HepG2 (cell line): ENCODE measurements at regions not wholly inside any gene's neighbourhood (a gene's known extent, or its start where the extent isn't known, plus 50 kb on each side); places are given as distances from the start of the nearest gene placed in this dataset.

ENCODE experiments used
- ATAC-seq: fragments of 200-7000 bp; cut with Tn5 transposase; 3 replicates; pipeline ENCODE4 v1.9.1; 2020; ENCODE audit warnings: mild to moderate bottlenecking, moderate library complexity
- BruUV-seq: library from RNA; stranded (reverse); fragments of 400-500 nt; replicated peaks from 2 replicates; lab custom pipeline; 2021; lab: Mats Ljungman, UMichigan
- CTCF ChIA-PET: fragments of 300-600 bp; formaldehyde crosslinking; extraction: SDS; loops from one replicate; lab custom pipeline; 2021; ENCODE audit warnings: low total read pairs, inconsistent platforms, low intra/inter-chr PET ratio; lab: Yijun Ruan, JAX
- POLR2A ChIA-PET: fragments of 350-600 bp; sonication (Branson Sonifier 250); formaldehyde crosslinking; loops from one replicate; lab custom pipeline; 2020; ENCODE audit warnings: antibody characterized with exemption, inconsistent platforms; lab: Yijun Ruan, JAX
- DNase-seq: peaks from one replicate; pipeline ENCODE4 v3.0.0-alpha.2; 2015; ENCODE audit warnings: low spot score
- FAIRE-seq: peaks from 3 replicates; lab custom pipeline; 2011; peaks lifted over from hg19 to GRCh38; lab: Jason Lieb, UNC
- H2AFZ ChIP-seq: one replicate; pipeline ENCODE4 v1.6.1; 2011; ENCODE audit warnings: low read length, inconsistent platforms
- H3K27ac ChIP-seq: fragments of 300-600 bp; 3 replicates; pipeline ENCODE4 v1.8.0; 2011; ENCODE audit warnings: mixed run types, mild to moderate bottlenecking, mixed read lengths, low read length, inconsistent platforms; ENCODE audit not compliant: insufficient read depth; ENCODE audit errors: extremely low read length
- H3K27me3 ChIP-seq, 2 experiments: fragments of 200-600 bp in 1 of 2; 2 replicates in 1 of 2; 3 replicates in 1 of 2; pipeline versions ENCODE4 v1.6.0 to v1.8.0; 2011; ENCODE audit warnings: low read length in 2 of 2, mild to moderate bottlenecking in 2 of 2, moderate library complexity in 2 of 2, inconsistent platforms in 1 of 2; ENCODE audit not compliant: insufficient read depth in 2 of 2, control insufficient read depth in 1 of 2
- H3K36me3 ChIP-seq, 2 experiments: fragments of 200-600 bp in 1 of 2; replicated peaks in 1 of 2; 2 replicates in 1 of 2; 3 replicates in 1 of 2; pipeline versions ENCODE4 v1.5.1 to v1.8.0; 2011; ENCODE audit warnings: low read length in 2 of 2, inconsistent platforms in 1 of 2; ENCODE audit not compliant: insufficient read depth in 2 of 2, control insufficient read depth in 1 of 2
- H3K4me1 ChIP-seq: 2 replicates; pipeline ENCODE4 v1.5.1; 2012; ENCODE audit warnings: low read length, inconsistent platforms; ENCODE audit not compliant: insufficient read depth
- H3K4me2 ChIP-seq: 2 replicates; pipeline ENCODE4 v1.6.0; 2011; ENCODE audit warnings: low read depth, low read length, inconsistent platforms
- H3K4me3 ChIP-seq, 3 experiments: fragments of 200-600 bp in 1 of 3; sonication (generic), shearing (Covaris generic) in 1 of 3; replicated peaks in 1 of 3; 2 replicates each; pipeline ENCODE4 v1.5.1; 2011 to 2016; ENCODE audit warnings: low read length in 3 of 3, inconsistent platforms in 2 of 3, low read depth in 2 of 3, mild to moderate bottlenecking in 2 of 3, control low read depth in 1 of 3, mixed read lengths in 1 of 3; ENCODE audit not compliant: insufficient read depth in 1 of 3
- H3K79me2 ChIP-seq: one replicate; pipeline ENCODE4 v1.6.1; 2011; ENCODE audit warnings: low read length, inconsistent platforms; ENCODE audit not compliant: insufficient read depth
- H3K9ac ChIP-seq: 2 replicates; pipeline ENCODE4 v1.6.0; 2011; ENCODE audit warnings: mild to moderate bottlenecking, low read depth, low read length, inconsistent platforms; ENCODE audit not compliant: insufficient read depth
- H3K9me3 ChIP-seq: 2 replicates; pipeline ENCODE4 v1.5.1; 2012; ENCODE audit warnings: mild to moderate bottlenecking, low read length
- H4K20me1 ChIP-seq: 2 replicates; pipeline ENCODE4 v1.6.0; 2011; ENCODE audit warnings: inconsistent platforms, mild to moderate bottlenecking, low read length, moderate library complexity; ENCODE audit not compliant: insufficient read depth
- ARNT2 ChIP-seq: sonication (generic); formaldehyde crosslinking; IDR thresholded peaks from 2 replicates; pipeline ENCODE4 v1.8.0; 2022; ENCODE audit warnings: mild to moderate bottlenecking, low read depth, missing genetic modification reagents, moderate library complexity
- ATF7 ChIP-seq, 2 experiments: fragments of 450-650 bp in 1 of 2; sonication (generic) in 1 of 2; formaldehyde crosslinking in 1 of 2; IDR thresholded peaks; 2 replicates each; pipeline versions ENCODE4 v1.4.0 to v1.6.1; 2016 to 2020; ENCODE audit warnings: antibody characterized with exemption in 1 of 2, mild to moderate bottlenecking in 1 of 2, missing genetic modification reagents in 1 of 2
- ELF3 ChIP-seq: IDR thresholded peaks from 2 replicates; pipeline ENCODE4 v1.6.1; 2016; ENCODE audit warnings: missing genetic modification reagents, missing compliant biosample characterization
- FOXA1 ChIP-seq, 2 experiments: fragments of 450-650 bp in 1 of 2; sonication (generic) in 1 of 2; formaldehyde crosslinking in 1 of 2; IDR thresholded peaks; 2 replicates each; pipeline versions ENCODE4 v1.4.0 to v1.6.1; 2016 to 2020; ENCODE audit warnings: missing genetic modification reagents in 1 of 2
- HMGA1 ChIP-seq: sonication (generic); formaldehyde crosslinking; conservative IDR thresholded peaks from 2 replicates; pipeline ENCODE4 v1.4.0; 2020; ENCODE audit warnings: missing genetic modification reagents
- MXD3 ChIP-seq: IDR thresholded peaks from 2 replicates; pipeline ENCODE4 v1.6.1; 2016; ENCODE audit warnings: mild to moderate bottlenecking, missing biosample characterization, missing genetic modification reagents
- SMYD3 ChIP-seq: sonication (generic); formaldehyde crosslinking; IDR thresholded peaks from 2 replicates; pipeline ENCODE4 v1.8.1; 2023; ENCODE audit warnings: mild to moderate bottlenecking, missing genetic modification reagents
- UBTF ChIP-seq: sonication (generic); formaldehyde crosslinking; IDR thresholded peaks from 2 replicates; pipeline ENCODE4 v1.4.0; 2020; ENCODE audit warnings: mild to moderate bottlenecking, missing genetic modification reagents
- ZBTB43 ChIP-seq: sonication (generic); formaldehyde crosslinking; conservative IDR thresholded peaks from 2 replicates; pipeline ENCODE4 v1.4.0; 2020; ENCODE audit warnings: missing genetic modification reagents
- ZFP37 ChIP-seq: sonication (generic); formaldehyde crosslinking; IDR thresholded peaks from 2 replicates; pipeline ENCODE4 v1.4.0; 2020; ENCODE audit warnings: missing genetic modification reagents, borderline replicate concordance
- ZNF18 ChIP-seq: sonication (generic); formaldehyde crosslinking; IDR thresholded peaks from 2 replicates; pipeline ENCODE4 v1.8.0; 2022; ENCODE audit warnings: mild to moderate bottlenecking, missing genetic modification reagents; ENCODE audit not compliant: insufficient replicate concordance
- ZNF343 ChIP-seq: sonication (generic); formaldehyde crosslinking; IDR thresholded peaks from 2 replicates; pipeline ENCODE4 v1.4.0; 2020; ENCODE audit warnings: mild to moderate bottlenecking, missing genetic modification reagents
- ZNF431 ChIP-seq: sonication (generic); formaldehyde crosslinking; IDR thresholded peaks from 2 replicates; pipeline ENCODE4 v1.9.0; 2022; ENCODE audit warnings: missing genetic modification reagents, low read depth, mild to moderate bottlenecking, borderline replicate concordance
- WGBS: methylation state at CpG from one replicate; pipeline ENCODE4 v1.1.6; 2017; ENCODE audit warnings: low lambda C conversion rate; 5-methylcytosine and 5-hydroxymethylcytosine counted together
- in situ Hi-C: cut with HindIII; loops from 2 replicates; pipeline ENCODE4 v1.10.0; 2017; ENCODE audit warnings: low pct_unique_long_range_greater_than_20kb; ENCODE audit not compliant: extremely low pct_ligation_motif_present
- intact Hi-C: fragments of 100-400 bp; cut with micrococcal nuclease; formaldehyde crosslinking; loops from one replicate; pipeline ENCODE4 v1.10.0; 2022; ENCODE audit not compliant: unreplicated experiment

- no peaks in the 10 kb centered on the region for H3K27me3 ChIP-seq
- no peaks in the 10 kb centered on the region for H3K36me3 ChIP-seq
- 1% methylated on average over 6 of the region's 6 CpGs for WGBS
- H3K4me3 ChIP-seq = no peak overlapping the region
- TF ChIP-seq ZFP37 (CRISPR knock-in tag) = no peak
- TF ChIP-seq FOXA1 (IDR thresholded peaks at IDR 0.05) = no peak
- TF ChIP-seq FOXA1 (CRISPR knock-in tag; IDR thresholded peaks at IDR 0.05) = no peak
- no peak for TF ChIP-seq ZNF431 (CRISPR knock-in tag)
- TF ChIP-seq ZNF343 (CRISPR knock-in tag) = no peak
- TF ChIP-seq HMGA1 (CRISPR knock-in tag) = no peak
- TF ChIP-seq ZNF18 (CRISPR knock-in tag) = no peak
- no peak for TF ChIP-seq ELF3 (CRISPR knock-in tag)
- no peak for TF ChIP-seq MXD3 (CRISPR knock-in tag)
- TF ChIP-seq UBTF (CRISPR knock-in tag) = no peak
- no peak for TF ChIP-seq SMYD3 (CRISPR knock-in tag)
- no peak for TF ChIP-seq ARNT2 (CRISPR knock-in tag)
- TF ChIP-seq ATF7 (IDR thresholded peaks at IDR 0.05) = no peak
- TF ChIP-seq ATF7 (CRISPR knock-in tag; IDR thresholded peaks at IDR 0.05) = no peak
- no peak for TF ChIP-seq ZBTB43 (CRISPR knock-in tag)
- no peak overlapping the region for H3K9ac ChIP-seq
- intact Hi-C loops (no loop called here), in situ Hi-C loops (no loop called here)
- no peaks in the 10 kb centered on the region for H3K4me1 ChIP-seq
- DNase-seq (no peak), FAIRE-seq (no peak), ATAC-seq (no peak)
- no peaks in the 10 kb centered on the region for H4K20me1 ChIP-seq
- ChIA-PET CTCF (no interaction called here), POLR2A (no interaction called here)
- no peak overlapping the region for H2AFZ ChIP-seq
- H3K9me3 ChIP-seq = no peaks in the 10 kb centered on the region
- no peak overlapping the region for H3K4me2 ChIP-seq
- H3K27ac ChIP-seq = no peak overlapping the region
- H3K79me2 ChIP-seq = no peaks in the 10 kb centered on the region
- no TSS peak for BruUV-seq
These were observed 100.1 kb upstream of the FSHR start for GRCh38 chr2:49254401-49254800.
